H7 (cell line): ENCODE measurements at regions not wholly inside any gene's neighbourhood (a gene's known extent, or its start where the extent isn't known, plus 50 kb on each side); places are given as distances from the start of the nearest gene placed in this dataset.
A peak's percentile ranks its signal among the peaks of the same experiment; 100 is the strongest.
"Not testable (repeated sequence)": the region's sequence is repeated elsewhere in the genome, so short reads cannot be mapped to it uniquely, and the experiment has no call there.

Experiments
- DNase-seq: peaks from one replicate; pipeline ENCODE4 v3.0.0; 2012
- H3K27me3 ChIP-seq: 2 replicates; pipeline ENCODE4 v1.6.0; 2011; ENCODE audit warnings: mild to moderate bottlenecking, low read length; ENCODE audit not compliant: control insufficient read depth, insufficient read depth
- H3K36me3 ChIP-seq: replicated peaks from 2 replicates; pipeline ENCODE4 v1.5.1; 2011; ENCODE audit warnings: low read length; ENCODE audit not compliant: control insufficient read depth, insufficient read depth
- H3K4me3 ChIP-seq: 2 replicates; pipeline ENCODE4 v1.5.1; 2011; ENCODE audit warnings: low read depth, mild to moderate bottlenecking, control low read depth, low read length, moderate library complexity; ENCODE audit not compliant: insufficient read depth

GRCh38 chr17:64790193-64790592 lies 128.1 kb upstream of the SMURF2 start:
- H3K36me3 ChIP-seq, DNase-seq, H3K4me3 ChIP-seq, H3K27me3 ChIP-seq: not testable (repeated sequence)

- peak; percentile 4 for DNase-seq
- not testable (repeated sequence) for H3K27me3 ChIP-seq, H3K36me3 ChIP-seq, H3K4me3 ChIP-seq
These were observed 126.9 kb upstream of the SMURF2 start for GRCh38 chr17:64789061-64789445.

- Histone ChIP-seq H3K27me3 (no peaks in the 10 kb centered on the region), H3K4me3 (no peak overlapping the region), H3K36me3 (no peaks in the 10 kb centered on the region)
- peak; percentile 19 for DNase-seq
These were observed 126.4 kb upstream of the SMURF2 start for GRCh38 chr17:64788286-64789060.

- DNase-seq = peak; percentile 19
- Histone ChIP-seq H3K4me3 (no peak overlapping the region), H3K27me3 (no peaks in the 10 kb centered on the region; the same call in 1 of the 2 replicates), H3K36me3 (no peaks in the 10 kb centered on the region)
These were observed 125.8 kb upstream of the SMURF2 start for GRCh38 chr17:64787921-64788271.

- H3K4me3 ChIP-seq = no peak overlapping the region
- peak; percentile 25 for DNase-seq
- no peaks in the 10 kb centered on the region; the same call in 1 of the 2 replicates for H3K27me3 ChIP-seq
- H3K36me3 ChIP-seq = no peaks in the 10 kb centered on the region
These were observed 125.3 kb upstream of the SMURF2 start for GRCh38 chr17:64787255-64787920.

- peaks cover 7% of the 10 kb centered on the region for H3K27me3 ChIP-seq
- no peak overlapping the region for H3K4me3 ChIP-seq
- no peaks in the 10 kb centered on the region for H3K36me3 ChIP-seq
- DNase-seq = peak; percentile 14
These were observed 124.2 kb upstream of the SMURF2 start for GRCh38 chr17:64786337-64786736.

GRCh38 chr17:64785011-64785421 lies 122.9 kb upstream of the SMURF2 start:
- H3K4me3 ChIP-seq = no peak overlapping the region
- DNase-seq = peak; percentile 62
- peaks cover 20% of the 10 kb centered on the region for H3K27me3 ChIP-seq
- no peaks in the 10 kb centered on the region for H3K36me3 ChIP-seq

- H3K4me3 ChIP-seq = no peak overlapping the region
- peak; percentile 22 for DNase-seq
- H3K36me3 ChIP-seq = no peaks in the 10 kb centered on the region
- peaks cover 25% of the 10 kb centered on the region for H3K27me3 ChIP-seq
These were observed 122.4 kb upstream of the SMURF2 start for GRCh38 chr17:64784353-64785010.

GRCh38 chr17:64783556-64784352 lies 121.6 kb upstream of the SMURF2 start:
- Histone ChIP-seq H3K4me3 (no peak overlapping the region), H3K36me3 (no peaks in the 10 kb centered on the region), H3K27me3 (peaks cover 32% of the 10 kb centered on the region)
- peak; percentile 23 for DNase-seq

- Histone ChIP-seq H3K27me3 (peaks cover 39% of the 10 kb centered on the region), H3K4me3 (no peak overlapping the region), H3K36me3 (no peaks in the 10 kb centered on the region)
- peak; percentile 17 for DNase-seq
These were observed 120.9 kb upstream of the SMURF2 start for GRCh38 chr17:64783031-64783461.

GRCh38 chr17:64781810-64782555 lies 119.9 kb upstream of the SMURF2 start:
- H3K4me3 ChIP-seq = peak overlapping the region; percentile 64; the same call in 1 of the 2 replicates
- H3K36me3 ChIP-seq = no peaks in the 10 kb centered on the region
- peak; percentile 53 for DNase-seq

GRCh38 chr17:64781014-64781756 lies 119.1 kb upstream of the SMURF2 start:
- H3K4me3 ChIP-seq = peak overlapping the region; percentile 64
- H3K27me3 ChIP-seq = peaks cover 54% of the 10 kb centered on the region
- DNase-seq = peak; percentile 79
- H3K36me3 ChIP-seq = no peaks in the 10 kb centered on the region

More at GRCh38 chr17:64781810-64782555, 119.9 kb upstream of the SMURF2 start:
- peaks cover 50% of the 10 kb centered on the region for H3K27me3 ChIP-seq
